Stimulated activated CD4-positive, alpha-beta T cell treated with anti-CD3 and anti-CD28 coated beads, TNF-alpha, amount 100 ng/mL, for 24 hours (primary cell): ENCODE measurements at regions not wholly inside any gene's neighbourhood (a gene's known extent, or its start where the extent isn't known, plus 50 kb on each side); places are given as distances from the start of the nearest gene placed in this dataset.

ENCODE experiments used
- DNase-seq, 3 experiments: peaks; one replicate each; pipeline ENCODE4 v3.0.0-alpha.2; 2020; ENCODE audit warnings: low read depth in 3 of 3

GRCh38 chr3:184659797-184660301 is 52.0 kb downstream of the MAGEF1 start:
- no peak for DNase-seq

GRCh38 chr3:184658223-184658928 is 53.5 kb downstream of the MAGEF1 start:
- DNase-seq: no peak

DNA sequence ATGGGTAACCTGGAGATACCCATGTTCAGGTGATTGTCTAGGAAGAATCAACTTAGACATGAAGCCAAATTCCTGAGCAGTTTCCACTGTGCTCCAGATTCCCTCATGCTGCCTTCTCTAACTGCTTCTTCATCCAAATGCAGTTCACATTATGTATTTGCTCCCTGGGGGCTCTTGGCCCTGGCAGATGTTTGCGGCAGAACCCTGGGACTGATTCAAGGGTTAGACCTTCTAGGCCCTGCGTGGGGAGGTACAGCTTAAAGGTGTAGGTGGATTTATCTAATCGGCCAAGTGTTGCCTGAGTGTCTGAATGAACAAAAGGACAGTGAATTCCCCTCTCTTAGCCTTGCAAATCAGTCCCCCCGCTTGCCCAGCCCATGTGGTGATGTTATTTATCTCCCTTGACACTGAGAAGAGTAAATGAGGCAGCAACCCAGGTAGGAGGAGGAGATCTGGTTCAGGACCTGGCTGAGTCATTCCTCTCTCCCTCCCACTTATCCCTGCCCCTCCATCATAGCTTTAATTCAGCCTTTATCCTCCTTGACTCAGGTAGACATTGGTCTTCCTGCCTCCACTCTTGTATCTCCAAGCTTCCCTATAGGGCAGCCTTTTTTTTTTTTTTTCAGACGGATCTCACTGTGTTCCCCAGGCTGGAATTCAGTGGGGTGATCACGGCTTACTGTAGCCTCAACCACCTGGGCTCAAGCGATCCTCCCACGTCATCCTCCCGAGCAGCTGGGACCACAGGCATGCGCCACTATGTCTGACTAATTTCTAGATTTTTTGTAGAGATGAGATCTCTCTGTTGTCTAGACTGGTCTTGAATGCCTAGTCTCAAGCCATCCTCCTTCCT is 54.8 kb downstream of the MAGEF1 start:
- DNase-seq: peak in 1 of 3 experiments; percentile 25

DNA sequence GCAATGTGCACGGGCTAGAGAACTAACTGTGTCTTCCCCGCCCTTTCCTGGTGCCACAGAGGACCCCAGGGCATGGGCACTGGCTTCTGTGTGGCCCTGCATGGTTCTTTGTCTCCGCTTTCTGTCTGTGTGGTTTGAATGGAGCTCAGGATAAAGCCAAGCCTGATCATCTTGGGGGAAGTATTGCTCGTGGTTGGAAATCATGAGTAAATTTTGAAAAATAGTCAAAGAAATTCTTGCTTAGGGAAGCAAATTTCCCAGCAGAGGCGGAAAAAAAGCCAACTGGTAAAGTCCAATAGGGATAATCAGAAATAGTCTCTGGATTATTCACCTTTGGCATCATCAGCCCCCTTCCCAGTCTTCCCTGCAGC is 55.4 kb downstream of the MAGEF1 start:
- DNase-seq: no peak

- no peak for DNase-seq
These were observed 56.3 kb downstream of the MAGEF1 start for GRCh38 chr3:184655597-184655996.

- DNase-seq: no peak
These were observed 57.5 kb downstream of the MAGEF1 start for GRCh38 chr3:184654375-184654774.

DNA sequence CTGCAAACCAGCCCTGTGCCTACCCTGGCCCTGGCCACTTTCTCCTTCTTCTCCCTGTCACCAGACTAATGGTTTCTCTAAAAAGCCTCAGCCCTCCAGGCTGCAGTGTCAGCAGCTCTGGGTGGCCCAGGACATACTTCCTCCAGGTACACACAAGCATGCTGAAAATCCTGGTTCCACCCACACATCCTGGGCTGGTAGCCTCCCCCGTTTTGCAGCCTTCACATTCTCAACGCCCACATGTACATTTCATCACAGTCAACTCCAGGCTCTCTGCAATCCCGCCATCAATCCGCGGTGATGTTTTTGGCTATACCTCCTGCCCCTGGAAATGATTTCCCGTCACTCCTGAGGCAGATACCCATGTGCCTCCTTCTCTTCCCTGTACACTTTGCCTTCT is 59.4 kb downstream of the MAGEF1 start:
- DNase-seq: no peak

GRCh38 chr3:184651904-184652303 is 60.0 kb downstream of the MAGEF1 start:
- DNase-seq: no peak

DNA sequence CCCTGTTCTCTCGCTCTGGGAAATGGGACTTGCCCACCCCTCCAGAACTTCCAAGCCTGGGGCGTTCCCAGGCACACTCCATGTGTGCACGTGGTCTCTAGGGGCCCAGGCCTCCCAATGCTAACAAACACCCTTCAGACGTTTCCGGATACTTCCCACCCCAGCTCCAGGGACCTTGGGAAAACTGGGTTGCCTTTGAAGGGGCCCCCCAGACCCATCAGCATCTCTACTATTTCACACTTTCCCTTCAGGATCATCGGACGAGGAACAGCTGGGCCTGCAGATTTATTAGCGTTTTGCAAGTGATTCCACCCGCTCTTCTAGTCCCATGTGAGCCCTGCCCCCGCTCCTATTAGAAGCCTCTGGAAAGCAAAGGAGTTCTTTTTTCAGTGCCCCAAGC is 63.2 kb downstream of the MAGEF1 start:
- DNase-seq: no peak

GRCh38 chr3:184647405-184647936 is 64.4 kb downstream of the MAGEF1 start:
- DNase-seq: no peak

- DNase-seq: no peak
These were observed 66.5 kb downstream of the MAGEF1 start for GRCh38 chr3:184645336-184645735.

GRCh38 chr3:184643442-184643841 is 68.4 kb downstream of the MAGEF1 start:
- DNase-seq: no peak

DNA sequence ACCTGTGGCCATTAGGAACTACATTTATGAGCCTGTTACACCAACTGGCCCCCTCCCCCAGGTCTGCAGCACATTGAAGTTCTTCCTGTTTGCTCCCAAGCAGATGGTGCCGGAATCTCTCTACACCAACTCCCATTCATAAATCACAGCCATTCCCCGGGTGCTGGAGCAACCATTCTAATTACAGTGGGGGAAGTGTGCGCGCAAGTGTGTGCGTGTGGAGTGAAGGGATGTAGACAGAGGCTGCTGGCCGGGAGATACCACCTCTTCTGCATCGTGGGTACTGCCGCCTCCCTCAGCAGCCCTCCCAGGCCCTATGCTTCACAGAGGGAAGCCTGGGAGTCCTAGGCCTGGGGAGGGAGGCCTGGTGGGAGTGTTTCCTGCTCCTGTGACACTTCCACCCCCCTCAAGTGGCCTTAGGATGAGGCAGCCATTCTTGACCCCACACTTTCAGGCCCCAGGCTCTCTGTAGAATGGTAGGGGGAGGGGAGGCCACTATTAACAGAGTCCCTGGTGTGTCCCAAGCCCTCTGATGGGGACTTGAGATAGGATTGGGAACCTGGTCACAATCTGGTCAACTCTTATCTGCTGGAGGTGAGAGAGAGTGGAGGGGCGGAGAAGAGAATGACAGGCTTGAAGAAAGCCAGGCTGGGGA is 69.1 kb downstream of the MAGEF1 start:
- no peak for DNase-seq

- no peak for DNase-seq
These were observed 70.4 kb downstream of the MAGEF1 start for GRCh38 chr3:184641430-184641829.

GRCh38 chr3:184639351-184639750 is 72.5 kb downstream of the MAGEF1 start:
- DNase-seq: no peak

GRCh38 chr3:184637705-184638104 is 74.2 kb downstream of the MAGEF1 start:
- no peak for DNase-seq

GRCh38 chr3:184636741-184637316 is 75.0 kb downstream of the MAGEF1 start:
- DNase-seq: peak; percentile 8 to 41 (median 19)

- DNase-seq: no peak
These were observed 74.2 kb downstream of the EPHB3 start for GRCh38 chr3:184635774-184636173.

GRCh38 chr3:184635126-184635525 is 73.5 kb downstream of the EPHB3 start:
- no peak for DNase-seq

DNA sequence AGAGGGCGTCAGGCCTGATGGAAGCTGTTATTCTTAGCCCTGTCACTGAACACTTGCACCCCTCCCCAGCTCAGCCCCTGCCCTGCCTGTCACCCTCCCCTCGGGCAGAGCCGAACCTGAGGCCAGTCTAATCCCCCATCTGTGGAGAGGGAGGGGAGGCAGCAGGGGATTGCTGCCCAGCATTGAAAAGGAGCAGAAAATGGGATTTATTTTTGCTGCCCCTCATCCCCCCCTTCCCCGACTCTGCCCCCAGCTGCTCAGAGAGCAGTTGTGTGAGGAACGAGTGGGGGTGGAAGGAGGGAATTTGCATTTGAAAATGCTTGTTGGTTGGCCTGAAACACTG is 71.6 kb downstream of the EPHB3 start:
- no peak for DNase-seq

- DNase-seq: no peak
These were observed 71.1 kb downstream of the EPHB3 start for GRCh38 chr3:184632551-184633236.
